HG03175 (cell line): ENCODE measurements at regions not wholly inside any gene's neighbourhood (a gene's known extent, or its start where the extent isn't known, plus 50 kb on each side); places are given as distances from the start of the nearest gene placed in this dataset.

Experiments used
- ATAC-seq: cut with Tn5 transposase; IDR thresholded peaks from one replicate; pipeline ENCODE4 v1.9.1; 2021; ENCODE audit warnings: mild to moderate bottlenecking, moderate library complexity; ENCODE audit not compliant: unreplicated experiment

GRCh38 chr5:159638954-159639559, 277.2 kb upstream of the ADRA1B start:
- ATAC-seq: no peak

DNA sequence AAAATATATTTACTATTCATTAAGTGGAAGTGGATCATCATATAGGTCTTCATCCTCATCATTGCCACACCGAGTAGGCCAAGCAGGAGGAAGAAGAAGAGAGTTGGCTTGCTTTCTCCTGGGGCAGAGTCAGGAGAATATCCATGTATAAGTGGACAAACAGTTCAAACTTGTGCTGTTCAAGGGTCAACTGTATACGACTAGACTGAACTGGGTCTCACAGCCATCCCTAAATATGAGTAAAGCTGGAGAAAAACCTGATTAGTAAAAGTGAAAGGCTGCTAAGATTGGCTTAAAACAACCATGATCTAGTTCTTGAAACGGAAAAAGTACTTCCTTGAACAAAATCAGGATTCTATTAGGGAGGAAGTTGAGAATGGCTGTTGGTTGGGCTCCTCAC, 276.7 kb upstream of the ADRA1B start:
- no peak for ATAC-seq

- ATAC-seq: no peak
Measured at GRCh38 chr5:159640446-159640845, 275.8 kb upstream of the ADRA1B start.

GRCh38 chr5:159640921-159641320, 275.4 kb upstream of the ADRA1B start:
- no peak for ATAC-seq

GRCh38 chr5:159641371-159642039, 274.8 kb upstream of the ADRA1B start:
- no peak for ATAC-seq

DNA sequence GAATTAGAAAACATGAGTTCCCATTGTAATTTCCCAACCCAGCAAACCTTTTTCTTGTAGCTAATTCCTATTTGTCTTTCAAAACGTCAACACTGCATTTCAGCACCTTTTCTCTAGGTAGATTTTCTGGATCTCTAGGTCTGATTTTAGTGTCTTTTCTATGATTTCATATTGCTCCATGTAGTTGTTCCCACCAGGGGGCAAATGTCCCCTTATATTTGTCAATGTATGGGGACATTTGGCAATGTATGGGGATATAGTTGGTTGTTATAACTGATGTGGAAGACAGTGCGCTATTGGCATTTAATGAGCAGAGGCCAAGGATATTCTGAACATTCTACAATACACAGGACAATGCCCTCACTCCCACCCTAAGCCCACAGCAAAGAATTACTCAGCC, 273.9 kb upstream of the ADRA1B start:
- no peak for ATAC-seq

GRCh38 chr5:159644053-159644452, 272.2 kb upstream of the ADRA1B start:
- ATAC-seq: no peak

DNA sequence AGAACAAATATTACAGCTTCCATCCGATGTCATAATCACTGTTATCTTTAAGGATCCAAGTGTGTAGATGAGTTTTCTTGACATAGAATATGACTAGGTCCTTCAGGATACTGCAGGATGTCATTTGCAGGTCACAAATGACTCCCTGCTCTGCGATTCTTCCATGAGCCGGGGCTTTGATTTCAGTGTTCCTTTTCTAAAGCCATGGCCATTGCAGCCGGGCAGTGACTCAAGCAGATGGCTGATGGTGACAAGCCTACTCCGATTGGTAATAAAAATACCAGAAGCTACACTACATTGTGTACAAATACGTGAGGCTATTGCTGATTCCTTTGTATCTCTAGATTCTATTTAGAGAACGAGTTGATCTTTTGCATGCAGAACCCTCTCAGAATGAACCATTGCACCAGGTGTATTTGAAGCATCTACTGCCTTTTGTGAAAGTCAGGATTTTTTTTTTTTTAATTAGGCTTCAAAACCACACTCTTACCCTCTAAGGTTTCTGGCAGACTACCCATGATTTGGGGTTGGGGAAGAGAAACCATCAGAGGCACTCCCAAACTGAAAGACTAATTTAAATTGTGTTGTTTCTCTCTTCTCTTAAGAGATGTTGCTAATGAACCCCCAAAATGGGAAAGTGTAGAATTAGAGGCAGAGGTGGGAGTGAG, 271.0 kb upstream of the ADRA1B start:
- no peak for ATAC-seq

- no peak for ATAC-seq
Measured at GRCh38 chr5:159650803-159651202, 265.5 kb upstream of the ADRA1B start.

- no peak for ATAC-seq
Measured at GRCh38 chr5:159655757-159656409, 260.4 kb upstream of the ADRA1B start.

DNA sequence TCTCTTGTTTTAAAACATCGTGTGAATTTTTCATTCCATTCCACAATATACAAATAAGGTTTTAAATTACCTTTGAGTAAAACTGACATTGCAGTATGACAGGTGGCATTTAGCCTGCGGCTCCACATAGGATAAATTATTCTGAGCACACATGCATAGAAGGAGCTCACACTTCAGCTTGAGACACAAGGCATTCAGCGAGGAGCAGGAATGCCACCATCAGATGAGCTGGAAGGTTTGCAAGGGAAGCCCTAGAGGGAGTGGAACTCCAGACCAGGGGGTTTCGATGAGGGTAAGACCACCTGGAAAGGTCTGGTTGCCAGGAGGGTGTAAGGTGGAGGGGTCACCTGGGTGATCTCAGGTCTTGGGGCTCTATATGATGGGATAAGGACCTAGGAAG, 259.0 kb upstream of the ADRA1B start:
- ATAC-seq: no peak

GRCh38 chr5:159657771-159658170, 258.5 kb upstream of the ADRA1B start:
- no peak for ATAC-seq

DNA sequence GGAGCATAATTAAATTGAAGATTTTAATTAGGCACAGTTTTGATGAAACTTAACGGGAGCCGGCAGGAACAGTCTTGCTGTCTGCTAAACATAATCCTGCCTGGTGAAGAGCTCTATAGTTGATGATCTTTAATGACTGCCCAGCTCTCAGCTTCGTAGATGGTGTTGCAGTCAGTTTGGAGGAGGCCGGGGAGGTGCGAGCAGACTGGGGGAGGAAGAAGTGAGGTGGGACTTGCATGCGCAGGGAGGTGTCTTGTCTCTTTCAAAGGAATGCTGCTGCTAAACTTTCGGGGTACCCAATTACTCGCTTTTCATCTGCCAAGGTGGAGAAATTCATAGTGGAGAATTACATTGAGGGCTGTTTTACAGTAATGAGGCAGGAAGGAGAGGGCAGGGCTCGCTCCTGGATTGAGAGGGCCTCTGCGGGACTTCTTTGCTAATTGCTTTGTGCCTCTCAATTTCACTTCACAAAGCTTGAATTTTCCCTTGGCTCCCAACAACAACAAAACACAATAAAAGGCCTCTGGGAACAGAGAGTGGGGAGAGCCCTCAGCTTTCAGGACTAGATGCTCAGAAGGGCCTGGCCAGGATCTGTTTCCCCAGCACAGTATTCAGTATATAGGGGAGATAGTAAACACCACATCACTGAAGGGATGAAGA, 257.9 kb upstream of the ADRA1B start:
- no peak for ATAC-seq

- ATAC-seq: no peak
Measured at GRCh38 chr5:159660401-159660800, 255.9 kb upstream of the ADRA1B start.

- ATAC-seq: no peak
Measured at GRCh38 chr5:159663986-159664385, 252.3 kb upstream of the ADRA1B start.

DNA sequence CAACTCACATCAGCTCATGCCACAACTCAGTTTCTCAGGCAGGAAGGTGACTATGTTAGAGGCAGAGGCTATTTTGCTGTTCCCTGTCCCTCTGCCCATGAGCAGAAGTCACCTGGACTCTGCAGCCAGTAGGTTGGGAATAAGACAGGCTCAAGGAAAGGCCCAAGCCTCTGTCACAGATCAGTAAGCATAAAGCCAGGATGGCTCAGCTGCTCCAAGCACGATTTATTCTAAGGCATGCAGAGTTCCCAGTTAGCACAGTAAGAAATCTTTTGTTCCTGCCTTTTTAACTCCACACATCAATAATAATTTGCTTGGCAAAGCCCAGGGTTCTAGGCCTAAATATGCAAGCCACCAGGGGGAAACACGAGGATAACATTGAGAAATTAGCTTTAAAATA, 249.0 kb upstream of the ADRA1B start:
- ATAC-seq: no peak

GRCh38 chr5:159668556-159668955, 247.7 kb upstream of the ADRA1B start:
- no peak for ATAC-seq

DNA sequence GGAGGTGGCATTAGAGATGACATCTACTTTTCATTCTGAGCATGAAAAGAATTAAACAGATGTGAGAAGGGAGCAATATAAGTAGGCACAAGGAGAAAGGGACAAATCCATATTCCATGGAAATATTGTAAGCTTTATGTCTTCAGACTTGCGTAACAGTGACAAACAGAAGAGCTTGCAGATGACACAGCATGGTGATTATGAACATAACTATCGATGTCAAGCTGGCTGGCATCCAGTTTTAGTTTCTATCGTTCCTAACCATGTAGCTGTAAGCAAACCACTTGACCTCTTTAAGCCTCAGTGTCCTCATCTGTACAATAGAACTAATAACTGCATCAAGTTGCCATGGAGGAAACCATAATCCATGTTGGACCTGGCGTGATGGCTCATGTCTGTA, 246.7 kb upstream of the ADRA1B start:
- no peak for ATAC-seq

DNA sequence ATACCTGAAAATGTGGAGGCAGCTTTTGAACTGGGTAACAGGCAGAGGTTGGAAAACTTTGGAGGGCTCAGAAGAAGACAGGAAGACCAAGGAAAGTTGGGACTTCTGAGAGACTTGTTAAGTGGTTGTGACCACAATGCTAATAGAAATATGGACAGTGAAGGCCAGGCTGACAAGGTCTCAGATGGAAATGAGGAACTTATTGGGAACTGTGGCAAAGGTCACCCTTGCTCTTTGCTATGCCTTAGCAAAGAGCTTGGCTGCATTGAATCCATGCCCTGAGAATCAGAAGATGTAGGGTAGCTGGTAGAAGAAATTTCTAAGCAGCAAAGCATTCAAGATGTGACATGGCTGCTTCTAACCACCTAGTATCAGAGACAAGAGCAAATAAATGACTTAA, 244.4 kb upstream of the ADRA1B start:
- no peak for ATAC-seq

DNA sequence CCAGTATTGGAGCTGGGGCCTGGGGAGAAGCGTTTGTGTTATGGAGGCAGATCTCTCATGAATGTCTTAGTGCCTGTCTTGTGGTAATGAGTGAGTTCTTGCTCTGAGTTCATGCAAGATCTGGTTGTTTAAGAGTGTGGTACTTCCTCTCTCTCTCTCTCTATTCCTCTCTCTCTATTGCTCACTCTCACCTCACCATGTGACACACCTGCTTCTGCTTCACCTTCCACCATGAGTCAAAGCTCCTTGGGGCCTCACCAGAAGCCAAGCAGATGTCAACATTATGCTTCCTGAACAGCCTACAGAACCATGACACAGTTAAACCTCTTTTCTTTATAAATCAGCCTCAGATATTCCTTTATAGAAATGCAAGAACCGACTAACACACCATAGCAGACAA, 242.7 kb upstream of the ADRA1B start:
- no peak for ATAC-seq

DNA sequence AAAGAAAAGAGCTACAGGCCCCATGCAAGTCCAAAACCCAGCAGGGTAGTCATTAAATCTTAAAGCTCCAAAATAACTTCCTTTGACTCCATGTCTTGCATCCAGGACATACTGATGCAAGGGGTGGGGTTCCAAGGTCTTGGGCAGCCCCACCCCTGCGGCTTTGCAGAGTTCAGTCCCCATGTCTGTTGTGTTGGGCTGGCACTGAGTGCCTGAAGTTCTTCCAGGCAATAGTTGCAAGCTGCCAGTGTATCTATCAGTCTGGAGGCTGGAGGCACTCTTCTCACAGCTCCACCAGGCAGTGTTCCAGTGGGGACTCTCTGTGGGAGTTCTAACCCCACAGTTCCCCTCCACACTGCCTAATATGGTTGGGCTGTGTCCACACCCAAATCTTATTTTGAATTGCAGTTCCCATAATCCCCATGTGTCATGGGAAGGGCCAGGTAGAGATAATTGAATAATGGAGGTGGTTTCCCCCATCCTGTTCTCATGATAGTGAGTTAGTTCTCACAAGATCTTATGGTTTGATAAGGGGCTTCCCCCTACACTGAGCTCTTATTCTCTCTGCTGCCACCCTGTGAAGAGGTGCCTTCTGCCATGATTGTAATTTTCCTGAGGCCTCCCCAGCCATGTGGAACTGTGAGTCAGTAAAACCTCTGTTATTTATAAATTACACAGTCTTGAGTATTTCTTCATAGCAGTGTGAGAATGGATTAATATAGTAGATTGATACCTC, 237.5 kb upstream of the ADRA1B start:
- ATAC-seq: no peak
